Breast epithelium (tissue), 4 donors: ENCODE measurements at regions not wholly inside any gene's neighbourhood (a gene's known extent, or its start where the extent isn't known, plus 50 kb on each side); places are given as distances from the start of the nearest gene placed in this dataset.

ENCODE experiments used
- DNase-seq, 2 donors: peaks; one replicate each; pipeline ENCODE4 v3.0.0-alpha.2; 2019; ENCODE audit warnings: low spot score in 2 of 2
- H3K27ac ChIP-seq, 2 donors: fragments of 200-600 bp; sonication (generic) in 1 of 2; one replicate each; pipeline ENCODE4 v1.5.1; 2016 to 2019; ENCODE audit warnings: mild to moderate bottlenecking in 1 of 2
- H3K27me3 ChIP-seq, 2 donors: fragments of 200-600 bp; sonication (generic) in 1 of 2; one replicate each; pipeline versions ENCODE4 v1.5.1 to v1.6.0; 2017 to 2019; ENCODE audit warnings: control low read depth in 1 of 2, mild to moderate bottlenecking in 1 of 2
- H3K36me3 ChIP-seq: fragments of 200-600 bp; one replicate; pipeline ENCODE4 v1.5.1; 2019
- H3K4me1 ChIP-seq, 2 donors: fragments of 200-600 bp; sonication (generic); one replicate each; pipeline ENCODE4 v1.5.1; 2016 to 2019; ENCODE audit warnings: control low read depth in 1 of 2
- H3K4me3 ChIP-seq, 3 donors: fragments of 200-600 bp; sonication (generic); 1 replicate in 2 of 3; 2 replicates in 1 of 3; pipeline ENCODE4 v1.5.1; 2016 to 2019; ENCODE audit warnings: mild to moderate bottlenecking in 3 of 3, moderate library complexity in 2 of 3
- H3K9me3 ChIP-seq, 2 donors: fragments of 200-600 bp; sonication (generic) in 1 of 2; one replicate each; pipeline ENCODE4 v1.5.1; 2016 to 2019; ENCODE audit warnings: control low read depth in 1 of 2
- CTCF ChIP-seq, 3 donors: fragments of 450-650 bp; IDR thresholded peaks; one replicate each; pipeline ENCODE4 v1.5.1; 2016 to 2017; ENCODE audit warnings: antibody characterized with exemption in 3 of 3, mild to moderate bottlenecking in 3 of 3, moderate library complexity in 3 of 3
- POLR2A ChIP-seq: fragments of 450-650 bp; IDR thresholded peaks from one replicate; pipeline ENCODE4 v1.6.1; 2016; ENCODE audit warnings: antibody characterized with exemption, mild to moderate bottlenecking, moderate library complexity
- POLR2AphosphoS5 ChIP-seq, 3 donors: sonication (generic); formaldehyde crosslinking; IDR thresholded peaks; one replicate each; pipeline ENCODE4 v1.6.1; 2017; ENCODE audit warnings: antibody characterized with exemption in 3 of 3
- intact Hi-C: fragments of 100-400 bp; cut with DNase I; formaldehyde crosslinking; loops from one replicate; pipeline ENCODE4 v1.15.1; 2023; ENCODE audit warnings: low total_unique reads

- no peaks in the 10 kb centered on the region for H3K9me3 ChIP-seq
- intact Hi-C loops: no loop called here
- no peaks in the 10 kb centered on the region for H3K4me1 ChIP-seq
- DNase-seq: no peak
- TF ChIP-seq CTCF (IDR thresholded peaks at IDR 0.05) (no peak), POLR2AphosphoS5 (IDR thresholded peaks at IDR 0.05) (no peak), POLR2A (no peak)
- no peak overlapping the region for H3K4me3 ChIP-seq
- H3K27me3 ChIP-seq: no peaks in the 10 kb centered on the region
- H3K36me3 ChIP-seq: no peaks in the 10 kb centered on the region
- H3K27ac ChIP-seq: no peak overlapping the region
These were observed 329.2 kb downstream of the DHX35 start for GRCh38 chr20:39291301-39291700.

DNA sequence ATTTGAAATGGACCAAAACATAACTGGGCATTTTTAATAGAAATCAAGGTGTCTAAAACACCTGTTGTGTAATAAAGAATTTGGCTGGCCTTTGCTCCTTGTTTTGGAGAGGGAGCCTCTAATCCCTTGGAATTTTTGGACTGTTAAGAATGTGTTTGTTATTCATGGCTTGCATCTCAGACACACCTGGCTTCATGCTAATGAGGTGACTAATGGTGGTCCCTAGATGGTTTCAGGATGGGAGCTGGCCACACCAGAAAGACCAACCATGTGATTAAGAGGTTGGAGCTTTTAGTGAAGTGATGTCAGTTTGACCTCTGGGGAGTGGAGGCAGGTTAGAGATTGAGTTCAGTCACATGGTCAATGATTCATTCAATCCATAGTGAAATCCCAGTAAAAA lies 328.4 kb downstream of the DHX35 start:
- Histone ChIP-seq H3K4me3 (no peak overlapping the region), H3K27me3 (no peaks in the 10 kb centered on the region), H3K9me3 (no peaks in the 10 kb centered on the region), H3K27ac (no peak overlapping the region), H3K36me3 (no peaks in the 10 kb centered on the region), H3K4me1 (no peaks in the 10 kb centered on the region)
- DNase-seq: no peak
- intact Hi-C loops: no loop called here
- TF ChIP-seq POLR2AphosphoS5 (IDR thresholded peaks at IDR 0.05): no peak
- TF ChIP-seq POLR2A: no peak
- TF ChIP-seq CTCF (IDR thresholded peaks at IDR 0.05): no peak

GRCh38 chr20:39289831-39290230 lies 327.7 kb downstream of the DHX35 start:
- intact Hi-C loops: no loop called here
- Histone ChIP-seq H3K4me1 (no peaks in the 10 kb centered on the region), H3K4me3 (no peak overlapping the region), H3K27me3 (no peaks in the 10 kb centered on the region), H3K27ac (no peak overlapping the region), H3K9me3 (no peaks in the 10 kb centered on the region), H3K36me3 (no peaks in the 10 kb centered on the region)
- DNase-seq: no peak
- no peak for TF ChIP-seq POLR2A
- no peak for TF ChIP-seq CTCF (IDR thresholded peaks at IDR 0.05)
- no peak for TF ChIP-seq POLR2AphosphoS5 (IDR thresholded peaks at IDR 0.05)

DNA sequence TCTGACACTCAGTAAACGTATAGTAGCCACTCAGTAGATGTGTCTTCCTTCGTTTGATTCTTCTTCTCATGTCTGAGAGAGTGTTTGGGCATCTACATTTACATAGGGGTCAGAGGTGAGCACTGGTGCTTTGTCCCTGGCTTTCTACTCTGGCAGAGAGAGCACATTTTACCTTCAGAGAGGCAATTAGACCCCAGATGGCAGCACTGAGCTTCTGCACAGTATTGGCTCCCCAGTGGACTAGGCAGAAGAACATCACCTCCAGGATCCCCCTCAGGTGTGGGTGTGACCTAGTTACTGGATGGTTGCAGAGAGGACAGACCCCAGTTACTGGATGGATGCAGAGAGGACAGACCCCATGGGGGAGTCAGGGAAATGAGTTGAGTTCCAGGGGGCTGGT lies 327.2 kb downstream of the DHX35 start:
- Histone ChIP-seq H3K36me3 (no peaks in the 10 kb centered on the region), H3K27ac (no peak overlapping the region), H3K4me3 (no peak overlapping the region), H3K9me3 (no peaks in the 10 kb centered on the region), H3K4me1 (no peaks in the 10 kb centered on the region), H3K27me3 (no peaks in the 10 kb centered on the region)
- no peak for DNase-seq
- intact Hi-C loops: no loop called here
- no peak for TF ChIP-seq POLR2AphosphoS5 (IDR thresholded peaks at IDR 0.05)
- TF ChIP-seq CTCF (IDR thresholded peaks at IDR 0.05): no peak
- no peak for TF ChIP-seq POLR2A

GRCh38 chr20:39283464-39283863 lies 321.3 kb downstream of the DHX35 start:
- Histone ChIP-seq H3K4me3 (no peak overlapping the region), H3K27me3 (no peaks in the 10 kb centered on the region), H3K27ac (no peak overlapping the region), H3K4me1 (no peaks in the 10 kb centered on the region), H3K9me3 (no peaks in the 10 kb centered on the region), H3K36me3 (no peaks in the 10 kb centered on the region)
- intact Hi-C loops: no loop called here
- no peak for DNase-seq
- TF ChIP-seq CTCF (IDR thresholded peaks at IDR 0.05) (no peak), POLR2A (no peak), POLR2AphosphoS5 (IDR thresholded peaks at IDR 0.05) (no peak)
